ENCODE measurements at regions not wholly inside any gene's neighbourhood (a gene's known extent, or its start where the extent isn't known, plus 50 kb on each side); places are given as distances from the start of the nearest gene placed in this dataset.

GRCh38 chr13:107331359-107331758, 763.4 kb upstream of the ARGLU1 start:
- DNase-seq (ENCODE audit: low spot score) = no peak

DNA sequence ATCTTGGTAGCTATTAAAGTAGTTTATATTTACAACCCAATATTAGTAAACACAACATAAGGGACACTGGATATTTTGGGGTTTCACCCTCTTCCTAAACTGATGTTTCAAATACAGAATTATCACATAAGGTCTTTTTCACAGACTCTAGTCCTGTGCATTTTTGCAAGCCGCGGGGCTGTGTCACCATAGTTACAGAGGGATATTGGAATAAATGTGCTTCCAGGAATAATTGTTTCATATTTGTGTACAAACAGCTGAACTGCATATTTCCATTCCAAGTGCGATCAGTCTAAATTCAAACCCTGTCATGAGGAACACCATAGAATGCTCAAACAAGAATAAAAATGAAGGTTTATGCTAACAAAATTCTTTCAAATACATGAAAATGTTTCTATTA, 762.5 kb upstream of the ARGLU1 start:
- no peak for DNase-seq (ENCODE audit: low spot score)

DNA sequence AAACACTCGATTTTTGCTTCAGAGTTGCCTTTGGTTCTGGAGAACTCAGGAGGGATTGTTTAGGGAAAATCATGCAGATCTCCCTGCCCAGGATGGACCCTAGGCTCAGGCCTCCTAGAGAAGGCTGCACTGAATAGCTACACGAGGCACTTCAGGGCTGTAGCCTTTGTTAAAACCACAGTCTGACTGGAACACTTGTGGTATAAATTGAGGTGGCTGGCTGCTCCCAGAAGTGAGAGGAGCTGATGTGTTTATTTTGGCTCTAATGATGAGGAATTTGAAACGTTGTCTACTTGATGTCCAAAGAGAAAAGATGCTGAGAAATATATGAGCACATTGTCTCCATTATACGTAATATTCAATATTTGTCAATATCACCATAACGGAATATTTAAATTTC, 762.1 kb upstream of the ARGLU1 start:
- DNase-seq (ENCODE audit: low spot score) = no peak

GRCh38 chr13:107324416-107325204, 756.7 kb upstream of the ARGLU1 start:
- DNase-seq (ENCODE audit: low spot score) = no peak

- DNase-seq (ENCODE audit: low spot score) = no peak
Observed at GRCh38 chr13:107322228-107322627, 754.3 kb upstream of the ARGLU1 start.

- no peak for DNase-seq (ENCODE audit: low spot score)
Observed at GRCh38 chr13:107305178-107305577, 737.2 kb upstream of the ARGLU1 start.

- DNase-seq (ENCODE audit: low spot score) = no peak
Observed at GRCh38 chr13:107301724-107302374, 733.9 kb upstream of the ARGLU1 start.

DNA sequence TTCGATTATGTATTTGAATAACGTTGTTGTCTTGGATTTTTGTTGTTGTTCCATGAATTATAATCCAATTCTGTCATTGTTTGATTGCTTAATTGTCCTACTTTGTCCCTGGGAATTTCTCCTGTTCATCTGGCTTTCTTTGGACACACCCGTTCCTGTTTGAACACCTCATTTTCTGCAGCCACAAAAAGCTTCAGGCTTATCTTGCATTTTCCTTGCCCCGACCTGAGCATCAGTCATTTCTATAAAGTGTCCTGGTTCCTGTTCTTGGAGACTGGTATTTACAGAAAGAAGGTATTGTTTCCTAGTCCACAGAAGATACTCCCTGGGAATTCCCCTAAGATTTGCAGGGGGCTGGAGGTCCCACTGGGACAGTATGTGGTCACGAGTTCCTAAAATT, 731.8 kb upstream of the ARGLU1 start:
- DNase-seq (ENCODE audit: low spot score) = no peak

- no peak for DNase-seq (ENCODE audit: low spot score)
Observed at GRCh38 chr13:107296804-107297203, 728.9 kb upstream of the ARGLU1 start.

DNA sequence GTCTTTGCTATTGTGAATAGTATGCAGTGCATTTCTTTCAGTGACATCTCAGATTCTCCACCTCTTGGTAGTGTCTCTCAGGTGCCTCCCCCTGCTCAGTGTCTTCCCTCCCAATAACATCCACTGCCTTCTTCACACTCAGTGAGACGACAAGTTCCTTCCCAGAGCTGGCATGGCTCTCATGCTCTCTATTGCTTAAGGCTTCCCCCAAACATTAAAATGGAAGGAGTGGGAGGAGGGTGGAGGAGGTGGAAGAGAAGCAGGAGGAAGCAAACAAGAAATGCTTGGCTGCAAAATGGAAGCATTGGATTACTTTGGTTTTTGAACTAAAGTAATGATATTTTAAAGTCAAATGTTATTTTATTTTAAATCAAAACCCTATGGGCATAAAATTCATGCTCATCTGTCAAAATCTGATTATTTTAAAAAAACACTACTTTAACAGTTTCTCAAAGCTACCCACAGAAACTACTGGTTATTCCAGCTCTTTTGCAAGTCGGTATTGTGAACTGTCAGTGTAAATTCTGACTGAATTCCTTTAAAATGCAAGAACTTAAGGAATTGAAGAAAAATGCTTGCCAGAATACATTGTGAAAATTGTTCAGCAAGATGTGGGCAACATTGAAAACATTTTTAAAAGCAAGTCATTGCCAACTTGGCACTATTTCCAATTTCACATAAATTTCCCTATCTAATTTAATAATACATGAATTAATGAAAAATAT, 727.6 kb upstream of the ARGLU1 start:
- DNase-seq (ENCODE audit: low spot score) = no peak

DNA sequence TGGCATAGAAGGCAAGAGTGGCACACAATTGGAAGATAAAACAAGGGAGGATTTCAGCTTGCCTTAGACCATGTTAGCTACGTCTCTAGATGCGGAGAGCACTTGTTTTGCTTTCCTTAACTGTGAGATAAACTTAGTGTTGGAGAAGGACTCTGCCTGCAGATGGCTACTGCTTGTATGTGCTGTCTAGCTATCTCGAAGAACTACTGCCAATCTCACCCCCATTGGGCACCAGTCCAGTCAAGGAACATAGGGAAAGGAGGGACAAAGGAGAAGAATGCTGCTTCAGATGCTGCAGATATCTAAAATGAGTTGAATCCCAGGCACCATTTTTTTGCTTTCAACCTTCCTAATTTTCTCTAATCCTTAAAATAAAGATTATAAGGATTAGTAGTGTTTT, 726.0 kb upstream of the ARGLU1 start:
- no peak for DNase-seq (ENCODE audit: low spot score)

DNA sequence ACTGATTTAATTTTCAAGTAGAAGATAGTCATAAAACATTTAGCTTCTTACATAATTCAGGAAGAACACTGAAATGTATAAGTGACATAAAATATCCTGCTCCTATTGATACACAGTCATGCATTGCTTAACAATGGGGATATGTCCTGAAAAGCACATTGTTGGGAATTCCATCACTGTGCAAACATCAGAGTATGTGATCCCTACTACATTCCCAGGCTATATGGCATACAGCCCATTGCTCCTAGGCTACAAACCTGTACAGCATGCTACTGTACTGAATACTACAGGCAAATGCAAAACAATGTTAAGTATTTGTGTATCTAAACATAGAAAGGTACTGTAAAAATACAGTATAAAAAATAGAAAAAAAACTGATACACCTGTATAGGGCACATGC, 723.9 kb upstream of the ARGLU1 start:
- DNase-seq (ENCODE audit: low spot score) = no peak

- no peak for DNase-seq (ENCODE audit: low spot score)
Observed at GRCh38 chr13:107289540-107289939, 721.6 kb upstream of the ARGLU1 start.

- DNase-seq (ENCODE audit: low spot score) = no peak
Observed at GRCh38 chr13:107284173-107284572, 716.2 kb upstream of the ARGLU1 start.

- DNase-seq (ENCODE audit: low spot score) = no peak
Observed at GRCh38 chr13:107277911-107278310, 710.0 kb upstream of the ARGLU1 start.

- no peak for DNase-seq (ENCODE audit: low spot score)
Observed at GRCh38 chr13:107276936-107277335, 709.0 kb upstream of the ARGLU1 start.

DNA sequence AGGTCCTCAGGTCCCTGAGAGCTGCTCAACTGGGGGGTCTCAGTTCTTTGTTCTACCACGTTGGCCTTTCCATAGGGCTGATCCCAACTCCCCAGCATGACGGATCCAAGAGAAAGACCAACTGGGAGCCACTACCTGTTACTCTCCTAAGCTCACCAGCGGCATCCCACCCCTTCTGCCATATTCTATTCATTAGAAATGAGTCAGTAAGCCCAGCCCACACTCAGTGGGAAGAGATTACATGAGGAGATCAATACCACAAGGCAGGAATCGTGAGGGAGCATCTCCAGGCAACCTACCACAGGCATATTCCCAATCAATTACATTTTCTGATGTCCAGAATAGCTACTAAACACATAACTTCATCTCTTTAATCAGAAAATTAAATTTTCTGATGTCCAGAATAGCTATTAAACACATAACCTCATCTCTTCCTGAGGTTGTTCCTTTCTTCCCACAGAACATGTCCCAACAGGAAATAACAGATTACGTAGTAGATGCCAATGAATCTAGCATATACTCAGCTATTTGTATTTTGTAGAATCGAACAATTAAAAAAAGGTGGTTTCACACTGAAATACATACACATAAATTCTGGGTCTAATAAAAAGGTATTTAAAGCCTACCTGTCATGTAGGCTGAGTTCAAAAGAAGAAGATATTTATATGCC, 708.1 kb upstream of the ARGLU1 start:
- DNase-seq (ENCODE audit: low spot score) = no peak

- DNase-seq (ENCODE audit: low spot score) = no peak
Observed at GRCh38 chr13:107275312-107275711, 707.4 kb upstream of the ARGLU1 start.

DNA sequence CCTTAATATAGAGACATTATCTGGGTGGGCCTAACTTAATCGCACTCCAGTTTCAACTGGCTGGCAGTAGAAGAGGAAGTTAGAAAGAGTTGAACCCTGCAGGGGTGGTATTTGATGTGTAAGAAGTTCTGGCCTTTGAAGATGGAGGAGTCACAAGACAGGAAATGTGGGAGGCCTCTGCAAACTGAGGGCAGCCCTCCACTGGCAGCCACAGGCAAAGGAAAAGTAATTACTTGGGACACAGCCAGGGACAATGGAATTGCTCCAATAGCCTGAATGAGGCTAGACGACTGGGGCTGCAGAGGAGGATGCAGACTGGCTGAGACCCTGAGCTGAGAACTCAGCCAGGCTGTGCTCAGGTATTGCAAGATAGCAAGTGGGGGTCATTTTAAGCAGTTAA, 703.3 kb upstream of the ARGLU1 start:
- no peak for DNase-seq (ENCODE audit: low spot score)

- DNase-seq (ENCODE audit: low spot score) = no peak
Observed at GRCh38 chr13:107266657-107267056, 698.7 kb upstream of the ARGLU1 start.

DNA sequence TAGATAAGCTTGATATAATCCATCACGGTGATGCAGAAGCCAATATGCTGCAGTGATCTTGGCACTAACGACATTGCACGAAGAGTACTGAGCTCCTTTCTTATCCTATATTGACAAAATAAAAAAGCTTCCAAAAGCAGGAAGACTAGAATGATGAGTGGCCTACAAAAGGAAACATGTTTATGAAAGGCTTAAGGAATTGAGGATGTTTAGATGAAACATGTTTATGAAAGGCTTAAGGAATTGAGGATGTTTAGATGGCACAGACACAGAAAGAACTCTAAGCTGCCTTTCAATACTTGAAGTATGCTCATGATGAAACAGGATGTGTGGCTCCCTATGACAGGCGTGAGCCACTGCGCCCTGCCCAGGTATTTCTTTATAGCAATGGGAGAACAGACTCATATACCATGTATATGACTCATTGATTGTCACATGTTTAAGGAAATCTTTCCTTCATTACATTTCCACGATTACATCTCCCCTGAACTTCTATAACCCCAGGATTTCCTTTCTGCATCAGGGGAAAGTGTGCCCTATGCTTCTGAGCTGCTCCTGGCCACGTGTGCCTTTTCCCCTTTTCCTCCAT, 690.8 kb upstream of the ARGLU1 start:
- DNase-seq (ENCODE audit: low spot score) = no peak

- DNase-seq (ENCODE audit: low spot score) = no peak
Observed at GRCh38 chr13:107254392-107254791, 686.5 kb upstream of the ARGLU1 start.

Data from ecto neural progenitor cell (in vitro differentiated cells).